H1 (cell line): ENCODE measurements at regions not wholly inside any gene's neighbourhood (a gene's known extent, or its start where the extent isn't known, plus 50 kb on each side); places are given as distances from the start of the nearest gene placed in this dataset.
A peak's percentile ranks its signal among the peaks of the same experiment; 100 is the strongest.

Experiments
- CHD7 ChIP-seq: fragments of 300-600 bp; sonication (generic); IDR thresholded peaks from 2 replicates; pipeline ENCODE4 v1.7.1; 2012; ENCODE audit warnings: low read length, moderate library complexity, mild to moderate bottlenecking, inconsistent platforms; ENCODE audit not compliant: insufficient replicate concordance
- CTCF ChIP-seq, 3 experiments: IDR thresholded peaks; 1 replicate in 2 of 3; 2 replicates in 1 of 3; pipeline versions ENCODE4 v1.5.1 to v1.6.1; 2011; ENCODE audit warnings: low read length in 3 of 3, mild to moderate bottlenecking in 3 of 3, inconsistent platforms in 2 of 3, low read depth in 1 of 3, moderate library complexity in 1 of 3; ENCODE audit not compliant: insufficient read depth in 1 of 3; ENCODE audit errors: control extremely low read depth in 1 of 3
- POLR2AphosphoS5 ChIP-seq: IDR thresholded peaks from 2 replicates; pipeline ENCODE4 v1.6.1; 2011; ENCODE audit warnings: low read depth, low read length
- RAD21 ChIP-seq, 2 experiments: IDR thresholded peaks in 1 of 2; conservative IDR thresholded peaks in 1 of 2; 2 replicates each; pipeline ENCODE4 v1.6.1; 2011; ENCODE audit warnings: low read depth in 2 of 2, low read length in 2 of 2, improper control_type of control experiment in 1 of 2, inconsistent platforms in 1 of 2, mild to moderate bottlenecking in 1 of 2, moderate library complexity in 1 of 2
- SIRT6 ChIP-seq: IDR thresholded peaks from one replicate; pipeline ENCODE4 v1.7.1; 2012; ENCODE audit warnings: low read length, inconsistent platforms
- TAF1 ChIP-seq: IDR thresholded peaks from 2 replicates; pipeline ENCODE4 v1.6.1; 2011; ENCODE audit warnings: mild to moderate bottlenecking, low read depth, low read length
- TBP ChIP-seq: IDR thresholded peaks from 2 replicates; pipeline ENCODE4 v1.6.1; 2011; ENCODE audit warnings: low read depth, low read length, improper control_type of control experiment

GRCh38 chr5:34486160-34486848 lies 169.8 kb upstream of the RAI14 start (continued):
- TF ChIP-seq CHD7, result no peak
- TF ChIP-seq TBP, result no peak
- peak; percentile 93 to 97 for TF ChIP-seq RAD21 (IDR thresholded peaks at IDR 0.05 in 1 of 2, conservative IDR thresholded peaks at IDR 0.05 in 1 of 2; ENCODE audit: low read depth in 2 of 2, low read length in 2 of 2)
- TF ChIP-seq TAF1, result no peak
- peak; percentile 59 to 84 (median 77) for TF ChIP-seq CTCF (IDR thresholded peaks at IDR 0.05; ENCODE audit: control extremely low read depth in 1 of 3, insufficient read depth in 1 of 3, low read depth in 1 of 3, low read length in 3 of 3)
- no peak for TF ChIP-seq POLR2AphosphoS5
- no peak for TF ChIP-seq SIRT6
